SK-N-SH (cell line): ENCODE measurements at regions not wholly inside any gene's neighbourhood (a gene's known extent, or its start where the extent isn't known, plus 50 kb on each side); places are given as distances from the start of the nearest gene placed in this dataset.

Experiments
- NFIC ChIP-seq: IDR thresholded peaks from 2 replicates; pipeline ENCODE4 v1.4.0; 2012; ENCODE audit warnings: borderline replicate concordance
- RAD21 ChIP-seq: IDR thresholded peaks from 2 replicates; pipeline ENCODE4 v1.6.1; 2012; ENCODE audit warnings: mild to moderate bottlenecking, low read length
- RCOR1 ChIP-seq: fragments of 150-350 bp; IDR thresholded peaks from 2 replicates; pipeline ENCODE4 v1.6.1; 2017; ENCODE audit warnings: antibody characterized with exemption, low read length
- TEAD4 ChIP-seq: IDR thresholded peaks from 2 replicates; pipeline ENCODE4 v1.4.0; 2012; ENCODE audit warnings: mild to moderate bottlenecking, borderline replicate concordance; ENCODE audit not compliant: insufficient read depth
- TF ChIP-seq, protein P1 (sequence below): IDR thresholded peaks from 2 replicates; pipeline ENCODE4 v1.4.0; 2012; ENCODE audit warnings: low read depth, borderline replicate concordance

- TF ChIP-seq, protein P1, sequence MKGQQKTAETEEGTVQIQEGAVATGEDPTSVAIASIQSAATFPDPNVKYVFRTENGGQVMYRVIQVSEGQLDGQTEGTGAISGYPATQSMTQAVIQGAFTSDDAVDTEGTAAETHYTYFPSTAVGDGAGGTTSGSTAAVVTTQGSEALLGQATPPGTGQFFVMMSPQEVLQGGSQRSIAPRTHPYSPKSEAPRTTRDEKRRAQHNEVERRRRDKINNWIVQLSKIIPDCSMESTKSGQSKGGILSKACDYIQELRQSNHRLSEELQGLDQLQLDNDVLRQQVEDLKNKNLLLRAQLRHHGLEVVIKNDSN, result no peak
- no peak for TF ChIP-seq NFIC
- TF ChIP-seq TEAD4, result no peak
- TF ChIP-seq RAD21, result no peak
- no peak for TF ChIP-seq RCOR1
Observed at GRCh38 chr7:46948716-46949115, 633.2 kb downstream of the TNS3 start.
